GM18867 (cell line): ENCODE measurements at regions not wholly inside any gene's neighbourhood (a gene's known extent, or its start where the extent isn't known, plus 50 kb on each side); places are given as distances from the start of the nearest gene placed in this dataset.
"Not testable (repeated sequence)": the region's sequence is repeated elsewhere in the genome, so short reads cannot be mapped to it uniquely, and the experiment has no call there.

Source experiments
- ATAC-seq: cut with Tn5 transposase; IDR thresholded peaks from one replicate; pipeline ENCODE4 v1.9.1; 2021; ENCODE audit warnings: mild to moderate bottlenecking, moderate library complexity; ENCODE audit not compliant: unreplicated experiment

DNA sequence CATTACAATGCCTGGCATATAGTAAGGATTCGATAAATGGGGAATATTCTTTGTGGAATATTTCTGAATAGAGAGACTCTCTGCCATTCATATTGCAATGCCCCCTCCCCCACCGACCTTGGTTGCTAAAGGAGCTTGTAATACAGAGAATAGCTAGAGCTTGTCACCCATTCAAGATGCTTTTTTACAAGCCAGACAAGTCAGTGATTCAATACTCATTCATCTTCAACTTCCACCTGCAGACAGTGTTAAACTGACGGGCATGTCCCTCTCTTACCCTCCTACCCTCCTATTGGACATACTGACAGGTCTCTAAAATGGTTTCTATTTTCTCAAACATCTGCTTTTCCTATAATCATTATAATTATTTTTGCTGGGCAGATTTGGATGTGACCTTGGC lies 257.4 kb downstream of the KCNJ2 start:
- ATAC-seq: no peak

DNA sequence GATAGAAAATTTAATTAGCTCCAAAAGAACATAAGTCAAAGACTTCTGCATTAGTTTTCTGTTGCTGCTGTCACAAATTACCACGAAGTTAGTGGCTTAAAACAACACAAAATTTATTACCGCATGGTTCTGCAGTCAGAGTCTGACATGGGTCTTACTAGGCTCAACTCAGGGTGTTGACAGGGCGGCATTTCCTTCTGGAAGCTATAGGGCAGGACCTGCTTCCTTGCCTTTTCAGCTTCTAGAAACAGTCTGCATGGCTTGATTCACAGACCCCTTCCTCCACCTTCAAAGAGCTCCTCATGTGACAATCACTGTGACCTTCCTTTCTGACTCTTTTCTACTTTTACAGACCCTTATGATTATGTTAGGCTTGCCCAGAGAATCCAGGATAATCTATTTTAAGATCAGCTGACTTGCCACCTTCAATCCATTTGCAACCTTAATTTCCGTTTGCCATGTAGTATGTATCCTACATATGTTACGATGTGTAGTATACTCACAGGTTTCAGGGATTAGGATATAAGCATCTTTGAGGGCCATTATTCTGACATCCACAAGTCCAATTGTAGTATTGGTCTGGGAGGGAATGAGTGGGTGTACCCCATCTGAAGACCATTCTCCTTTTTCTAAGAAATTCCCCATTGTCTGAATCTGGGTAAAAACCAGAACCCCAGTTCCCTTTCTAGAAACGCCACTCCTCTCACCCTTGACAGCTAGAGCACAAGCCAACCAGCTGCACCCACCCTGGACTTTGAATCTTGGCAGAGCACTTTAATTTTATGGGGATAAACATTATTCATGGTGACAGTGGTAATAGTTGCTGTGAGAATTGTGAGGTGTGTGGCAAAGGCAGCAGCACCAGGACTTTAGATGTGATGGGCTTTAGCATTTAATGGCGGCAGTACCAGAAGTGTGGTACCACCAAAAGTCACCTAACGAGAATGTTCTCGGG lies 265.5 kb downstream of the KCNJ2 start:
- ATAC-seq: no peak

DNA sequence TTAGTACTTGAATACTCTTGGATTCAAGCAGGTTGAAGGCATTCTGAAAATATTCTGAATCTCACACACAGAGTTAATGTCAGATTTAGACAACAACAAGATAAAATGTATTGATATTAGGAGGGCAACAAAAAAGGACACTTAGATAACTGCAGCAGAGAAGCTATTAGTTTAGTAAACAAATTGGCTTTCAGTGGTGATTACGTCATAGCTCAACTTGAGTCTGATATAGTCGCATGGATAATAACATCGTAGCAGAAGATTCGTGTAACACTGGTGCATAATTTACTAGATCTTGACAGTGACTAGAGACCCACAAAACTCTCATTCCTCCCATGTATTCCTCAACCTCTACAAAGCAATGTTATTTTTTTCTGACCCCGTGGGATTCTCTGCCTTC lies 268.3 kb downstream of the KCNJ2 start:
- ATAC-seq: no peak

DNA sequence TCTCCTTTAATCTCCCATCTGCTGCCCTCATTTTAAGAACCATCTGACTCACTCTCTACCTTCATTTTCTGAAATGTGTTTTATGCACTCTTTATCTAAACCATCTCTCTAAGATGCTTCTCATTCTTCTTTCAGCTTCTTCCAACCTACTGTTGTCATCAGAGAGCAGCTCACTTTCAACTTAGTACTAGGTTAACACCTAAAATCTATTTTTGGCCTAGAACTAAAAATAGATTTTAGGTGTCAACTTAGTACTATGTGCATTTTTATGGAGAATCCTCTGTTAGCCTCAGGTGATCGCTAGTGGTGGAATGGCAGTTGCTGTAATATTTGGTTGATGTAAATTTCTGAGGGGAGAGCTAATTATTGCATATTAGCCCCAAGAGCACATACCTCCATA lies 277.1 kb downstream of the KCNJ2 start:
- no peak for ATAC-seq

DNA sequence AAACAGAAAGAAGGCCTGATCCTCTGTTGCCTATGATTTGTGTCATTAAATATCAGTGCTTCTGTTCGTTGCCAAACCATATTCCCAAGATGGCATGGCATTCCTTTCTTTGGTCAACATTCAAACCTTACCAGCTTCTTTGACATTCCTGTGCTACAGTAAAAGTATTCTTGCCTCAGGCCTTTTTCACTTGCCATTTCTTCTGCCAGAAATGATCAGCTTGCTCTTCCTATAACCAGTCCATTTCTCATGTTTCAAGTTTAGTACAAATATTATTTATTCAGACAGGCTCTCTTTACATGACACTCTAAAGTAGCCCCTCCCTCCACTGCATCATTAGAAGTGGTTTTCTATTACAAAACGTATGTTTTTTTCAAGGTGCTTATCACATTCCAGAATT lies 278.3 kb downstream of the KCNJ2 start:
- no peak for ATAC-seq

DNA sequence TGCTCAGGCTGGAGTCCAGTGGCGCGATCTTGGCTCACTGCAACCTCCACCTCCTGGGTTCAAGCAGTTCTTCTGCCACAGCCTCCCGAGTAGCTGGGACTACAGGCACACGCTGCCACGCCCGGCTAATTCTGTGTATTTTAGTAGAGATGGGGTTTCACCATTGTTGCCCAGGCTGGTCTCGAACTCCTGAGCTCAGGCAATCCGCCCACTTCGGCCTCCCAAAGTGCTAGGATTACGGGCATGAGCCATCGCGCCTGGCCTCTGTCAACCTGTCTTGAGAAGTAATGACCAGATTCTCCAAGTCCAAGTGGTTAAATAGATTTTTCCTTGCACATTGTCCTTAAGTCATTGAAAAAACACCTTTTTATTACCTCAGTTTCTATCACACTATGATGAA lies 283.7 kb downstream of the KCNJ2 start:
- ATAC-seq: not testable (repeated sequence)

DNA sequence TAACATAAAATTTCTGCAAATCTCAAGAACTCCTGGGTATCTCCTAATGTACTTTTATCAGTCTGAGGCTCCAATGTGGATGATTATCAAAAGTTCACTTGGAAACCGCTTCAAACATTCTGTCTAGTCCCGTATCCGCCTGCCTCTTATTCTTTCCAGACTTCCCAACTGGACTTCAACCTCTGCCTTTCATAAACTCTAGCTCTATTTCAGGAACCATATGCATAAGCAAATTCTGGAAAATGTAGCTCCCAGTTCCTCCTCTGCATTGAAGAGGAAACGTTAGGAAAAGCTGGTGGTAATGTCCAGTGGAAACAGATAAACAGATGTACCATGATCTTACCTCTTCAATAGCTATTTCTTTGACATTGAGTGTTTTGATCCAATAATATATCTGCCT lies 285.0 kb downstream of the KCNJ2 start:
- ATAC-seq: no peak

DNA sequence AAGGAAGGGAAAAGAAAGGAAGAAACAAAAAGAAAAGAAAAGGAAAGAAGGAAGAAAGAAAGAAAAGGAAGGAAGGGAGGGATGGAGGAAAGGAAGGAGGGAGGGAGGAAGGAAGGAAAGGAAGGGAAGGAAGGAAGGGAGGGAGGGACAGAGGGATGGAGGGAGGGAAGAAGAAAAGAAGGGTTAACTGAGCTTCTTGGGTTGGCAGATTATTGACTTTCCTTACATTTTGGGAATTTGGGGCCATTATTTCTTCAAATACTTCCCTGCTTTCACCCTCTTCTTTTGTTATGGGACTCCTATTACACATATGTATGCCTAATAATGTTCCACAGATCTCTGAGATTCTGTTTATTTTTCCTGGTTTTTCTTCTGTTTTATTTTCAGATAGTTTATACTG lies 285.6 kb downstream of the KCNJ2 start:
- no peak for ATAC-seq

DNA sequence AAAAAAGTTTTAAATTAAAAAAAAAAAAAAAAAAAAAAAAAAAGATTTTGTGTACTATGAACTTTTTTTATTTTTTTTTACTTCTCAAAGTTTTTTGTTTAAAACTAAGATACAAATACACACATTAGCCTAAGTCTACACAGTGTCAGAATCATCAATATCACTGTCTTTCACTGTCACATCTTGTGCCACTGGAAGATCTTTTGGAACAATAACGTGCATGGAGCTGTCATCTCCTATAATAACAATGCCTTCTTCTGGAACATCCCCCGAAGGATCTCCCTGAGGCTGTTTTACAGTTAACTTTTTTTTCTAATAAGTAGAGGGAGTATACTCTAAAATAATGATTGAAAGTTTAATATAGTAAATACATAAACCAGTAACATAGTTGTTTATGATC lies 295.7 kb downstream of the KCNJ2 start:
- ATAC-seq: no peak

DNA sequence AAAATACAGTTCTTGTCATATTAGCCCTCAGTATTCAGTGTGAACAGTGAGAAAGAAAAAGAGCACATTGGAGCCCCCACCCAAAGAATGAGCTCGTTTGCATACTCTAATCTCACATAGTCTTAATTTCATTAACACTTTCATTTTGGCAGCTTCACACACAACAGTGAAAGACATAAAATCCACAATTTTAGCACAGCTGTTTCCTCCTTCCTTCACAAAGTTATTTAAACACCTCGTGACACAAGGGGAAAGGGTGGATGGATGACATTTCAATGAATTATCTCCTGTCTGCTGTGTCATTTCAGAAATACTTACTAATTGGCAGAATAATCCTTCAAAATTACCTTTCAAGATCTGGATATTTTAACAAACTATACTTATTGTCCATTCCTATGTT lies 299.3 kb downstream of the KCNJ2 start:
- ATAC-seq: no peak

DNA sequence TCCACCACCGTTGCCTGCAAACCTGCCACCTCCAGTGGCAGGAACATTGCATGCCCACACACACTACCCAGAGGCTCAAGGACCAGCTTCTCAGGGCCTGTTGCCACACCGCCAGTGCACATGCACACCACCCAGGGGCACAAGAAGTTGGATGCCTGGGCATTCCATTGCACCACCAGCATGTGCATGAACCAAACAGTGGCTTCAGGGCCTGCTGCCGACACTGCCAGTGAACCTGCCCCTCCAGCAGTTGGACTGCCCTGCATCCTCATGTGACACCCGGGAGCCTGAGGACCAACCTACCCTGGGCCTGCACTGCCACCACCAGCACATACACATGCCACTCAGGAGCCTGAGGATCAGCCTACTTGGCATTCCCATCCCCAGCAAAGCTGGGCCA lies 303.7 kb downstream of the KCNJ2 start:
- no peak for ATAC-seq

DNA sequence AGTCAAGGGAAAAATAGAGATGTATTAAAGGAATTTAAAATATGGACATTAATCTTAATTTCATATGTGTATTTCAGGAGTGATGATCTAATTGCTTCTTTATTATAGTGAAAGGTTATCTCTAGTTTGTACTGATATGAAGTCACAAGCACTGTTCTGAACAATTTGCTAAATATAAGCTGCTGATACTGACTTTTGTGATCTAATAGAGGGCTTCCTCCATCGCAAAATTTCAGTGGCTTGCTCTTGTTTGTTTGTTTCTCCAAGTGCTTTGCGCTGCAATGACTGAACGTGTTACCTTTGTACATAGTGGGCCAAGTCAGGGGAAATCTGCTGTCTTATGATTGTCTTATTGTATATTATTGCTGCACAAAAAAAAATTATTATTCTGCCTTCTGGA lies 307.0 kb downstream of the KCNJ2 start:
- ATAC-seq: no peak

DNA sequence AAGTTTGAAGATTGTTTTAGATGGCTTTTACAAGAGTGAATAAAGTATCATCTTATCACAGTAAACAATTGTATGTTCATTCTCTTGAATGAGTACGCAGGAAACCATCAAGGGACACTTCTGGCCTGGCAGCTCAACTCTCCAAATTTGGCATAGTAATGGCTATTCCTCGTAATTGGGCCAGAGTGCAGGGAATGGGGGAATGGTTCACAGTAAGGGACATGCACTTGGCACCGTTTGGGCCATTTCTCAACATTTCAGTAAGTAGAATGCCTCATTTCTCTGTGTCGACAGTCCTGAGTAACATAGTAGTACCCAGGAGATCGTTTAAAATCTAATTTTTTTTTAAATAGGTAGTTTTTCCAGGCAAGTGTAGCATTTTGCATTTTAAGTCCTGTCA lies 309.6 kb downstream of the KCNJ2 start:
- ATAC-seq: no peak

DNA sequence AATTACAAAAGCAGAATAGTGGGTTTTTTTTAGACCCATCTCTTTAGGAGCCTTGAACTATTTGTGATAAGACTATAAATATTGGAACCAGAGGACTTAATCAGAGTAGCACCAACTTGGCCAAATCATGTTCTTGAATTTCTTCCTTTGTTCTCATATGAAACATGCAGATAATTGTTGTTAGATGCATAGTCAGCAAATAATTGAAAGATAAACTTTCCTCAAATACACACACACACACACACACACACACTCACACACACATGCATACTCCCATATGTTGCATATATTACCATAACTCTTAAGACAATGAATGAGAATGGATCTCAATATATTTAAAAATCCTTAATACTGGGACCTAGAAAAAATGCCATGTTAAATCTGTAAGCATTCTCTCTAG lies 310.4 kb downstream of the KCNJ2 start:
- no peak for ATAC-seq

DNA sequence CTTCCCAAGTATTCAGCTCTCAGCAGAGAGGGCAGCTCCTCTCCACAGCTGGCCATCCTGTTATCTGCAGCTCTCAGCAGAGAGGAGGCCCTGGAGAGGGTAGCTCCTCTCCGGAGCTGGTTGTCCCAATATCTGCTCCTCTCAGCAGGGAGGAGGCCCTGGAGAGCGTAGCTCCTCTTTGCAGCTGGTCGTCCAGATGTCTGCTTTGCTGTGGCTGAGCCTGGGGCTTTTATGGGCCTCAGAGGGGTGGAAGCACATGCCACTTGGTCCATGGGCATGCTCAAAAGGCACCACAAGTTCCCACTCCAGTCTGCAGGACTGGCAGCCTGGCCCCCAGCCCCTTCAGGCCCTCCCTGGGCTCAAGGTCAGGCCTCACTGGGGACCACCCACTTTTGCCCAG lies 314.3 kb downstream of the KCNJ2 start:
- ATAC-seq: no peak

DNA sequence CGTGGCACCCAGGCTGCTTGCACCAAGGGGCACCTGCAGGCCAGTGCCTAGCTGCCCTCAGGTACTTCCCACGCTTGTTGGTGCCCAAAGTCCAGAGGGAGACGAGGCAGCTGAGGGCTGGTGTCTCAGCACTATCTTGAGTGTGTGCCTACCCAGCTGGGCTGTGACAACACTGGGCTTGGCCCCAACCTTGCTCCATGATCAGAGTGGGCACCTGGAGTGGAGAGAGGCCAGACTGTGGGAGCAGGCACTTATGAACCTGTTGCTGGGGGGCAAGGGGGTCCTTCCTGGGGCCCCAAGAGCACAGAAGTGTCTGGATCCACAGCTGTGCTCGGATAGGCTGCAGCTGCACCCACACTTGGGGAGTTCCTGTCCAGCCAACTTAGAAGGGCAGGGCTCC lies 314.7 kb downstream of the KCNJ2 start:
- no peak for ATAC-seq

DNA sequence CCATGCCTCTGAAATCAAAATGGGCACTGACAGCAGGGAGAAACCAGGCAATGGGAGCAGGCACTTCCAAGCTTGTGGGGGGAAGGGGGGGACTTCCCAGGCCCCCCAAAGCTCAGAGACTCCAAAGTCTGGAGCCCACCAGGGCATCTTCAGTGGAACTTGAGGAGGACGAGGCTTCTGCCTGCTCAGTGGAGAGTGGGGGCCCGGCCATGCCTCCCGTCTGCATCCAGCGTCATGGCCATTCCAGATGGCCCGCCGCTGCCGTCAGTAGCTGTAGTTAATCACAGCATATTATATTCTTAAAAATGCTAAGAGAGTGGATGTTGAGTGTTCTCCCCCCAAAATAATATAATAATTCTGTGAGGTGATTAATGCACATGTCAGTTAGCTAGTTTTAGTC lies 315.2 kb downstream of the KCNJ2 start:
- no peak for ATAC-seq

DNA sequence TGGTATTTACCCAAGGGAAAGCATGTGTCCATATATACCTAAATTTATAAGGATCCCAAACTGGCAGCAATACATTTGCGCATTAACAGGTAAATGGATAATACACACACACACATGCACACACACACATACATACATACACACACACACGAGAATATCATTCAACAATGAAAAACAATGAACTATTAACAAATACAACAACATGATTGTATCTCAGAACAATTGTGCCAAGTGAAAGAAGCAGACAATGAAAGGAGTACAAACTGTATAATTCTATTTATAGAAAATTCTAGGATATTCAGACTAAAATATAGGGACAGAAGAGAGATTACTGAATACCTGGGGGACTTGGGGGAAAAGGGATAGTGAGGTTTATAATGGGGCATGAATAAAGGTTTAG lies 323.0 kb downstream of the KCNJ2 start:
- ATAC-seq: no peak

DNA sequence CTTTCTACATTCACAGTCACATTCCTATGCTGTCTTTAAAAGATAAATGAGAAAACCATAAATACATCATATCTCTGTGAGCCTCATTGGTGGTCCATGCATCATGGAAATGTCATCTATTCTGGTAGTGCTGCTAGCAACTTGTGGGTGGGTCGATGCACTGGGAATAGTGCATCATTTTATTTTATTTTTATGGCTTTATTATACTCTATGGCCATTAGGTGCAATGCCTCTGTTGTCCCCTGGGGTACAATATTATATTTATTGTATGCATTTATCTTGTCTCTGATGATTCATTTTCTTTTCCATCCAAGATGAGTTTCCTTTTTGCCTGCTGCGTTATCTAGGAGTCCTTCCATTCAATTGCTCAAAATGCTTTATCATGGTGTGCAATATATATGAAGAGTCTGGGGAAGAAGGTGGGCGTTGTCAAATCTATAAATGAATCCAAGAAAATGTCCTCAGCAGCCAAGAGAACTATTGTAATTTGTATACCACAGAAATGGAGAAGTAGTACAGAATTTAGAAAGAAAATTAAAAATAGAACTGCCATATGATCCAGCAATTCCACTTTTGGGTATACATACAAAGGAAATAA lies 324.0 kb downstream of the KCNJ2 start:
- ATAC-seq: no peak

DNA sequence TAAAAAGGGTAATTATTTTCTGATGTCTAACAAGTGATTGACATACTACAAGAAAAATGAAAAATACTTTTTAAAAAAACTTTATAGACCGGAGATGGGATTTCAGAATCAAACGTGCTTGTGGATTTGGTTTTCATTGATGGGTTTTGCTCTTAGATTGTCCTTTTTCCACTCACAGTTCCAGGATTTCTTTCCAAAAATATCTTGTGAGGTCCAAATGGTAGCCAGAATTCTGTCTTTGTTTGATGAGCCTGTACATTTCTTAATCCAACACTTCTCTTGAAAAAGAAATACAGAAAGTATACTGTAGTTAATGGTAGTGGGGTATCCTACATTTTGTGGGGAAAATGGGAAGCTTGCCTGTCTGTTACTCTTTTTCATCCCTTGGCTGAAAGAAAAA lies 329.3 kb downstream of the KCNJ2 start:
- ATAC-seq: no peak

DNA sequence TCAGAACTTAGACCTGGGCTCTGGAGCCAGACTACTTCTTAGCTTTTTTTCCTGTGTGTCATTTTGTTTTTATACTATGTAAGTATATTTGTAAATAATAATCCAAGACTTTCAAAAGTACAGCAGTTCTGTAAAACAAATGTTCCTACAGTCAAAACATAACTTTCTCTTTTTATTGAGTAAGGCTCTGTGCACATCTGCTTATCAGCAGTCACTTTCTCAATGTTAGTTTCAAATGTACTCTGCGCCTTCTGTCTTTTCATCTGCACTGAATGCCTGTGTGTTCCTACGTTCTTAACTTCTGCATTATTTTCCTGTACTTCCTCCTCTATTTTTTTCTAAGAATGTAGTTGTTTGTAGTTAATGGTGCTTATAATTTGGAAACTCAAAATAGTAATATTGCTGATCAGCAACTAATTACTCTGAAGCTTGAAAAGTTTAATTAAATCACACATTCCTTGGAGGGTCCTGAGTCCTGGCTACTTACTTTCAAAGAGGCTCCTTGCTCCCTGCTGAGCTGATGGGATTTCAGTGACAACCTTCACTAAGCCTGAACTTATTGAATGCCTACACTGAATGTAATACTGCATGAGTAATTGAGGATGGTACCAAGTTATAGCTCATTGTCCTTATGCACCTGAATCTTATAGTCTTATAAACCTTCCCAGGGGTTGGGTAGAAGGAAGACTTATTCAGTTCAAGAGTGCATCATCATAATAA lies 329.9 kb downstream of the KCNJ2 start:
- ATAC-seq: no peak

DNA sequence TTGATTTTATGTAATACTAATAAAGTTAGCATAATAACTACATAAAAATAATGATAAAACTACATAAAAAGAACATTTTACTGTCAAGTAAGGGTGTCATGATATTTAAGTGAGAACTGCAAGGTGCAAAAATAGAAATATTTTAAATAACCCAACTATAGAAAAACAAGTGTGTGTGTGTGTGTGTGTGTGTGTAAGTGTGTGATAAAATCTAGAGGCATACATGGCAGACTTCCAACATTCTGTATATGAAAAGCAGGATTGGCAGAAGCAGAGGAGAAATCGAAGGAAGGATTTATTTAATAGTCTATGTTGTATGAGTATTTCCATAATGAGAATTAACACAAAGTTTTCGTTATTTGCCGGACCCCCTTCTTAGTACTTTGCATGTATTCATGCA lies 334.1 kb downstream of the KCNJ2 start:
- ATAC-seq: no peak
